ENCODE measurements at regions not wholly inside any gene's neighbourhood (a gene's known extent, or its start where the extent isn't known, plus 50 kb on each side); places are given as distances from the start of the nearest gene placed in this dataset.

GRCh38 chr3:104791331-104791730 is 575.4 kb upstream of the ALCAM start:
- TF ChIP-seq YY1 (IDR thresholded peaks at IDR 0.05; ENCODE audit: insufficient read depth, insufficient read length), result no peak
- TF ChIP-seq SUZ12 (IDR thresholded peaks at IDR 0.05; ENCODE audit: extremely low read depth, insufficient read depth, insufficient read length), result no peak
- TF ChIP-seq ZNF274 (IDR thresholded peaks at IDR 0.05; ENCODE audit: low read depth, low read length), result no peak
- Histone ChIP-seq H3K4me1 (ENCODE audit: insufficient read depth, insufficient read length) (no peaks in the 10 kb centered on the region), H3K4me3 (ENCODE audit: insufficient read length, low read depth) (no peak overlapping the region), H3K9ac (ENCODE audit: insufficient read length, low read depth) (no peak overlapping the region), H3K9me3 (ENCODE audit: insufficient read depth, low read length) (no peaks in the 10 kb centered on the region), H3K36me3 (ENCODE audit: insufficient read depth, insufficient read length, low read length) (no peaks in the 10 kb centered on the region), H3K27me3 (ENCODE audit: insufficient read depth, insufficient read length) (no peaks in the 10 kb centered on the region)
- DNase-seq (ENCODE audit: low read depth, low spot score), result no peak

- H3K4me1 ChIP-seq (ENCODE audit: insufficient read depth, insufficient read length), result no peaks in the 10 kb centered on the region
- no peaks in the 10 kb centered on the region for H3K9me3 ChIP-seq (ENCODE audit: insufficient read depth, low read length)
- H3K27me3 ChIP-seq (ENCODE audit: insufficient read depth, insufficient read length), result no peaks in the 10 kb centered on the region
- no peak for DNase-seq (ENCODE audit: low read depth, low spot score)
- TF ChIP-seq YY1 (IDR thresholded peaks at IDR 0.05; ENCODE audit: insufficient read depth, insufficient read length), result no peak
- no peak for TF ChIP-seq ZNF274 (IDR thresholded peaks at IDR 0.05; ENCODE audit: low read depth, low read length)
- TF ChIP-seq SUZ12 (IDR thresholded peaks at IDR 0.05; ENCODE audit: extremely low read depth, insufficient read depth, insufficient read length), result no peak
- no peak overlapping the region for H3K4me3 ChIP-seq (ENCODE audit: insufficient read length, low read depth)
- no peak overlapping the region for H3K9ac ChIP-seq (ENCODE audit: insufficient read length, low read depth)
- no peaks in the 10 kb centered on the region for H3K36me3 ChIP-seq (ENCODE audit: insufficient read depth, insufficient read length, low read length)
These were observed 570.2 kb upstream of the ALCAM start for GRCh38 chr3:104796556-104796955.

GRCh38 chr3:104805042-104805441 is 561.7 kb upstream of the ALCAM start:
- Histone ChIP-seq H3K9me3 (ENCODE audit: insufficient read depth, low read length) (no peaks in the 10 kb centered on the region), H3K36me3 (ENCODE audit: insufficient read depth, insufficient read length, low read length) (no peaks in the 10 kb centered on the region), H3K4me3 (ENCODE audit: insufficient read length, low read depth) (no peak overlapping the region), H3K9ac (ENCODE audit: insufficient read length, low read depth) (no peak overlapping the region), H3K4me1 (ENCODE audit: insufficient read depth, insufficient read length) (no peaks in the 10 kb centered on the region), H3K27me3 (ENCODE audit: insufficient read depth, insufficient read length) (no peaks in the 10 kb centered on the region)
- DNase-seq (ENCODE audit: low read depth, low spot score), result no peak
- TF ChIP-seq SUZ12 (IDR thresholded peaks at IDR 0.05; ENCODE audit: extremely low read depth, insufficient read depth, insufficient read length) (no peak), ZNF274 (IDR thresholded peaks at IDR 0.05; ENCODE audit: low read depth, low read length) (no peak), YY1 (IDR thresholded peaks at IDR 0.05; ENCODE audit: insufficient read depth, insufficient read length) (no peak)

GRCh38 chr3:104805508-104805907 is 561.2 kb upstream of the ALCAM start:
- H3K4me3 ChIP-seq (ENCODE audit: insufficient read length, low read depth), result no peak overlapping the region

GRCh38 chr3:104810896-104811295 is 555.8 kb upstream of the ALCAM start:
- no peaks in the 10 kb centered on the region for H3K9me3 ChIP-seq (ENCODE audit: insufficient read depth, low read length)
- no peaks in the 10 kb centered on the region for H3K27me3 ChIP-seq (ENCODE audit: insufficient read depth, insufficient read length)
- no peaks in the 10 kb centered on the region for H3K36me3 ChIP-seq (ENCODE audit: insufficient read depth, insufficient read length, low read length)
- DNase-seq (ENCODE audit: low read depth, low spot score), result no peak
- no peak overlapping the region for H3K4me3 ChIP-seq (ENCODE audit: insufficient read length, low read depth)
- H3K9ac ChIP-seq (ENCODE audit: insufficient read length, low read depth), result no peak overlapping the region
- H3K4me1 ChIP-seq (ENCODE audit: insufficient read depth, insufficient read length), result no peaks in the 10 kb centered on the region
- TF ChIP-seq ZNF274 (IDR thresholded peaks at IDR 0.05; ENCODE audit: low read depth, low read length) (no peak), YY1 (IDR thresholded peaks at IDR 0.05; ENCODE audit: insufficient read depth, insufficient read length) (no peak), SUZ12 (IDR thresholded peaks at IDR 0.05; ENCODE audit: extremely low read depth, insufficient read depth, insufficient read length) (no peak)

More at GRCh38 chr3:104805508-104805907, 561.2 kb upstream of the ALCAM start:
- no peak overlapping the region for H3K9ac ChIP-seq (ENCODE audit: insufficient read length, low read depth)
- DNase-seq (ENCODE audit: low read depth, low spot score), result no peak
- no peaks in the 10 kb centered on the region for H3K9me3 ChIP-seq (ENCODE audit: insufficient read depth, low read length)
- H3K4me1 ChIP-seq (ENCODE audit: insufficient read depth, insufficient read length), result no peaks in the 10 kb centered on the region
- TF ChIP-seq ZNF274 (IDR thresholded peaks at IDR 0.05; ENCODE audit: low read depth, low read length), result no peak
- TF ChIP-seq YY1 (IDR thresholded peaks at IDR 0.05; ENCODE audit: insufficient read depth, insufficient read length), result no peak
- no peak for TF ChIP-seq SUZ12 (IDR thresholded peaks at IDR 0.05; ENCODE audit: extremely low read depth, insufficient read depth, insufficient read length)
- H3K36me3 ChIP-seq (ENCODE audit: insufficient read depth, insufficient read length, low read length), result no peaks in the 10 kb centered on the region
- H3K27me3 ChIP-seq (ENCODE audit: insufficient read depth, insufficient read length), result no peaks in the 10 kb centered on the region

- Histone ChIP-seq H3K36me3 (ENCODE audit: insufficient read depth, insufficient read length, low read length) (no peaks in the 10 kb centered on the region), H3K9ac (ENCODE audit: insufficient read length, low read depth) (no peak overlapping the region), H3K4me1 (ENCODE audit: insufficient read depth, insufficient read length) (no peaks in the 10 kb centered on the region), H3K9me3 (ENCODE audit: insufficient read depth, low read length) (no peaks in the 10 kb centered on the region), H3K4me3 (ENCODE audit: insufficient read length, low read depth) (no peak overlapping the region), H3K27me3 (ENCODE audit: insufficient read depth, insufficient read length) (no peaks in the 10 kb centered on the region)
- no peak for TF ChIP-seq SUZ12 (IDR thresholded peaks at IDR 0.05; ENCODE audit: extremely low read depth, insufficient read depth, insufficient read length)
- no peak for TF ChIP-seq ZNF274 (IDR thresholded peaks at IDR 0.05; ENCODE audit: low read depth, low read length)
- no peak for TF ChIP-seq YY1 (IDR thresholded peaks at IDR 0.05; ENCODE audit: insufficient read depth, insufficient read length)
- no peak for DNase-seq (ENCODE audit: low read depth, low spot score)
These were observed 550.7 kb upstream of the ALCAM start for GRCh38 chr3:104816008-104816407.

GRCh38 chr3:104816716-104817115 is 550.0 kb upstream of the ALCAM start:
- H3K36me3 ChIP-seq (ENCODE audit: insufficient read depth, insufficient read length, low read length), result no peaks in the 10 kb centered on the region
- no peak for DNase-seq (ENCODE audit: low read depth, low spot score)
- no peaks in the 10 kb centered on the region for H3K27me3 ChIP-seq (ENCODE audit: insufficient read depth, insufficient read length)
- TF ChIP-seq SUZ12 (IDR thresholded peaks at IDR 0.05; ENCODE audit: extremely low read depth, insufficient read depth, insufficient read length) (no peak), ZNF274 (IDR thresholded peaks at IDR 0.05; ENCODE audit: low read depth, low read length) (no peak)
- H3K9ac ChIP-seq (ENCODE audit: insufficient read length, low read depth), result no peak overlapping the region
- no peak overlapping the region for H3K4me3 ChIP-seq (ENCODE audit: insufficient read length, low read depth)
- H3K9me3 ChIP-seq (ENCODE audit: insufficient read depth, low read length), result no peaks in the 10 kb centered on the region
- no peaks in the 10 kb centered on the region for H3K4me1 ChIP-seq (ENCODE audit: insufficient read depth, insufficient read length)

GRCh38 chr3:104819333-104819732 is 547.4 kb upstream of the ALCAM start:
- no peak for TF ChIP-seq ZNF274 (IDR thresholded peaks at IDR 0.05; ENCODE audit: low read depth, low read length)
- TF ChIP-seq YY1 (IDR thresholded peaks at IDR 0.05; ENCODE audit: insufficient read depth, insufficient read length), result no peak
- TF ChIP-seq SUZ12 (IDR thresholded peaks at IDR 0.05; ENCODE audit: extremely low read depth, insufficient read depth, insufficient read length), result no peak
- no peak for DNase-seq (ENCODE audit: low read depth, low spot score)
- Histone ChIP-seq H3K4me3 (ENCODE audit: insufficient read length, low read depth) (no peak overlapping the region), H3K27me3 (ENCODE audit: insufficient read depth, insufficient read length) (no peaks in the 10 kb centered on the region), H3K36me3 (ENCODE audit: insufficient read depth, insufficient read length, low read length) (no peaks in the 10 kb centered on the region), H3K9ac (ENCODE audit: insufficient read length, low read depth) (no peak overlapping the region), H3K9me3 (ENCODE audit: insufficient read depth, low read length) (peaks cover 5% of the 10 kb centered on the region; the same call in 1 of the 2 replicates), H3K4me1 (ENCODE audit: insufficient read depth, insufficient read length) (no peaks in the 10 kb centered on the region)
